Breast epithelium (tissue), 4 donors: ENCODE measurements at regions not wholly inside any gene's neighbourhood (a gene's known extent, or its start where the extent isn't known, plus 50 kb on each side); places are given as distances from the start of the nearest gene placed in this dataset.

ENCODE experiments used
- DNase-seq, 2 donors: peaks; one replicate each; pipeline ENCODE4 v3.0.0-alpha.2; 2019; ENCODE audit warnings: low spot score in 2 of 2
- H3K27ac ChIP-seq, 2 donors: fragments of 200-600 bp; sonication (generic) in 1 of 2; one replicate each; pipeline ENCODE4 v1.5.1; 2016 to 2019; ENCODE audit warnings: mild to moderate bottlenecking in 1 of 2
- H3K27me3 ChIP-seq, 2 donors: fragments of 200-600 bp; sonication (generic) in 1 of 2; one replicate each; pipeline versions ENCODE4 v1.5.1 to v1.6.0; 2017 to 2019; ENCODE audit warnings: control low read depth in 1 of 2, mild to moderate bottlenecking in 1 of 2
- H3K36me3 ChIP-seq: fragments of 200-600 bp; one replicate; pipeline ENCODE4 v1.5.1; 2019
- H3K4me1 ChIP-seq, 2 donors: fragments of 200-600 bp; sonication (generic); one replicate each; pipeline ENCODE4 v1.5.1; 2016 to 2019; ENCODE audit warnings: control low read depth in 1 of 2
- H3K4me3 ChIP-seq, 3 donors: fragments of 200-600 bp; sonication (generic); 1 replicate in 2 of 3; 2 replicates in 1 of 3; pipeline ENCODE4 v1.5.1; 2016 to 2019; ENCODE audit warnings: mild to moderate bottlenecking in 3 of 3, moderate library complexity in 2 of 3
- H3K9me3 ChIP-seq, 2 donors: fragments of 200-600 bp; sonication (generic) in 1 of 2; one replicate each; pipeline ENCODE4 v1.5.1; 2016 to 2019; ENCODE audit warnings: control low read depth in 1 of 2
- CTCF ChIP-seq, 3 donors: fragments of 450-650 bp; IDR thresholded peaks; one replicate each; pipeline ENCODE4 v1.5.1; 2016 to 2017; ENCODE audit warnings: antibody characterized with exemption in 3 of 3, mild to moderate bottlenecking in 3 of 3, moderate library complexity in 3 of 3
- POLR2A ChIP-seq: fragments of 450-650 bp; IDR thresholded peaks from one replicate; pipeline ENCODE4 v1.6.1; 2016; ENCODE audit warnings: antibody characterized with exemption, mild to moderate bottlenecking, moderate library complexity
- POLR2AphosphoS5 ChIP-seq, 3 donors: sonication (generic); formaldehyde crosslinking; IDR thresholded peaks; one replicate each; pipeline ENCODE4 v1.6.1; 2017; ENCODE audit warnings: antibody characterized with exemption in 3 of 3
- intact Hi-C: fragments of 100-400 bp; cut with DNase I; formaldehyde crosslinking; loops from one replicate; pipeline ENCODE4 v1.15.1; 2023; ENCODE audit warnings: low total_unique reads

DNA sequence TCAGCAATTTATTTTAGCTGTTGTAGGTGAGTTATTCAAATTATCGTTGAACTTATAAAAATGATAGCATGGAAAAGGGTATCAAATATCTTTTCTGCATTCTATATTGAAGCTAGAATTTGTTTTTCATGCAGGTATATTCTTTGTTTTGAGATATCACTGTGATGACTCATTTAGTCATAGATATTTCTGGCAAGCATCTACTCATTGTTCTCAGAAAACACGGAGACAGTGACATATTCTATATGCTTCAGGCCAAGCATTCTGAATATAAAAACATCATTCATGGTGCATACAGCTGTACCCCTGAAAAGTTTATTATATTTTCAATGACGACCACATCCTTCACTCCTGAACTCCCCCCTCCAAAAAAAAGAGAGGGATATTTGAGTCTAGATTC is 150.3 kb upstream of the GRIA1 start:
- intact Hi-C loops: no loop called here
- Histone ChIP-seq H3K4me3 (no peak overlapping the region), H3K27ac (no peak overlapping the region), H3K9me3 (no peaks in the 10 kb centered on the region), H3K4me1 (no peaks in the 10 kb centered on the region), H3K36me3 (no peaks in the 10 kb centered on the region), H3K27me3 (no peaks in the 10 kb centered on the region)
- no peak for DNase-seq
- TF ChIP-seq POLR2A: no peak
- no peak for TF ChIP-seq CTCF (IDR thresholded peaks at IDR 0.05)
- TF ChIP-seq POLR2AphosphoS5 (IDR thresholded peaks at IDR 0.05): no peak

DNA sequence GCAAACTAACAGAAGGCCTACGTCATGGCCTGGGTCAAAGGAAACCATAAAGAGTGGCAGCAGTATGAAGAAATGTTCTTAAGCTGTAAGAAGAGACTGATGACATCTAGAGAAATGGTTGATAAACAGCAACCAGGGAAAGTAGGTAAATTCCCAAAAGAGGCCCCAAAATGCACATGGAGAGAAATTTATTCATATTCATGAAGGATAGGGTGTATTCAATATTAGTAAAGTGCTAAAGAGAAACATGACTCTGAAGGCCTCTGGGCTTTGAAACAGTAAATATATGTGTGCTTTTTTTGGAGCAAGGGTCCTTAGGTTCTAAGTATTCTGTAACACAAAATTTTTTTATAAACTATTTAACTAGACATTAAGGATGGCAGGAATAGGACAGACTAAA is 149.7 kb upstream of the GRIA1 start:
- Histone ChIP-seq H3K36me3 (no peaks in the 10 kb centered on the region), H3K4me3 (no peak overlapping the region), H3K9me3 (no peaks in the 10 kb centered on the region), H3K4me1 (no peaks in the 10 kb centered on the region), H3K27me3 (no peaks in the 10 kb centered on the region), H3K27ac (no peak overlapping the region)
- no peak for TF ChIP-seq CTCF (IDR thresholded peaks at IDR 0.05)
- TF ChIP-seq POLR2AphosphoS5 (IDR thresholded peaks at IDR 0.05): no peak
- no peak for TF ChIP-seq POLR2A
- DNase-seq: no peak
- intact Hi-C loops: no loop called here

- Histone ChIP-seq H3K4me1 (no peaks in the 10 kb centered on the region), H3K36me3 (no peaks in the 10 kb centered on the region), H3K27ac (no peak overlapping the region), H3K27me3 (no peaks in the 10 kb centered on the region), H3K4me3 (no peak overlapping the region), H3K9me3 (no peaks in the 10 kb centered on the region)
- DNase-seq: no peak
- intact Hi-C loops: no loop called here
- TF ChIP-seq CTCF (IDR thresholded peaks at IDR 0.05): no peak
- no peak for TF ChIP-seq POLR2AphosphoS5 (IDR thresholded peaks at IDR 0.05)
- no peak for TF ChIP-seq POLR2A
These were observed 148.0 kb upstream of the GRIA1 start for GRCh38 chr5:153342487-153342886.

DNA sequence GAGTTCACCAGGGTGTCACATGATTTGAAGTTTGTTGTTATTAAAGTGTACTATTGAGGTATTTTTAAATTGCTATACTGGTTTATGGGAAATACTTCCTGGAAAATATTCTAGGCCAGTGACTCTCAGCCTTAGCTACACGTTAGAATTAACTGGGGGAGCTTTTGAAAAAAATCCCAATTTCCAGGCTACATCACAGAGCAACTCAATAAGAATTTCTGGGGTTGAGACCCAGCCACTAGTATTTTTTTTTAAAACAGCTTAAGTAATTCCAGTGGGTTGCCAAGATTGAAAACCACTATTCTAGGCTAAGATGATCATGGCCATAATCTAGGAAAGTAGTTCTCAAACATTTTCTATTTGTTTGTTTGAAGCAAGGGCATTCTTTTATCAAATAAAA is 142.9 kb upstream of the GRIA1 start:
- no peak overlapping the region for H3K4me3 ChIP-seq
- TF ChIP-seq POLR2AphosphoS5 (IDR thresholded peaks at IDR 0.05) (no peak), POLR2A (no peak), CTCF (IDR thresholded peaks at IDR 0.05) (no peak)
- no peaks in the 10 kb centered on the region for H3K9me3 ChIP-seq
- H3K36me3 ChIP-seq: no peaks in the 10 kb centered on the region
- no peak for DNase-seq
- peaks cover 0 to 1% of the 10 kb centered on the region in 2 donors for H3K27me3 ChIP-seq
- no peaks in the 10 kb centered on the region for H3K4me1 ChIP-seq
- intact Hi-C loops: no loop called here
- H3K27ac ChIP-seq: no peak overlapping the region

- no peak overlapping the region for H3K4me3 ChIP-seq
- TF ChIP-seq POLR2AphosphoS5 (IDR thresholded peaks at IDR 0.05): no peak
- no peak for TF ChIP-seq CTCF (IDR thresholded peaks at IDR 0.05)
- TF ChIP-seq POLR2A: no peak
- no peaks in the 10 kb centered on the region for H3K4me1 ChIP-seq
- no peaks in the 10 kb centered on the region for H3K36me3 ChIP-seq
- no peaks in the 10 kb centered on the region for H3K9me3 ChIP-seq
- no peak for DNase-seq
- intact Hi-C loops: no loop called here
- H3K27ac ChIP-seq: no peak overlapping the region
- H3K27me3 ChIP-seq: peaks cover 0 to 4% of the 10 kb centered on the region in 2 donors
These were observed 140.1 kb upstream of the GRIA1 start for GRCh38 chr5:153350175-153350883.
